ENCODE measurements at regions not wholly inside any gene's neighbourhood (a gene's known extent, or its start where the extent isn't known, plus 50 kb on each side); places are given as distances from the start of the nearest gene placed in this dataset.

- CTCF ChIA-PET, result no interaction called here
- WGBS, 2 experiments (ENCODE audit: extremely low coverage in 2 of 2, insufficient read length in 1 of 2), result no CpG with 5 or more reads among the region's 2 CpGs
- no peak for ATAC-seq (ENCODE audit: low read depth)
- intact Hi-C loops (cut with micrococcal nuclease), result no loop called here
- POLR2A ChIA-PET (ENCODE audit: unreplicated experiment), result no interaction called here
- H3K56ac ChIP-seq (ENCODE audit: extremely low read depth, insufficient read depth, low read length), result no peak overlapping the region
- H3K4me2 ChIP-seq (ENCODE audit: low read depth, low read length), result no peak overlapping the region
- no peaks in the 10 kb centered on the region for H4K20me1 ChIP-seq (ENCODE audit: insufficient read depth, low read length)
- no peak overlapping the region for H3K14ac ChIP-seq (replicated peaks; ENCODE audit: low read depth, low read length)
- H3K4ac ChIP-seq (ENCODE audit: low read depth, low read length), result no peak overlapping the region
- dilution Hi-C loops (cut with HindIII; ENCODE audit: low sequenced_read_pairs, unreplicated experiment), result no loop called here
- H4K91ac ChIP-seq (ENCODE audit: insufficient read depth, low read depth, low read length), result no peak overlapping the region
- no peak overlapping the region for H2BK5ac ChIP-seq (ENCODE audit: low read depth, low read length, poor library complexity, severe bottlenecking)
- TF ChIP-seq, protein P1, sequence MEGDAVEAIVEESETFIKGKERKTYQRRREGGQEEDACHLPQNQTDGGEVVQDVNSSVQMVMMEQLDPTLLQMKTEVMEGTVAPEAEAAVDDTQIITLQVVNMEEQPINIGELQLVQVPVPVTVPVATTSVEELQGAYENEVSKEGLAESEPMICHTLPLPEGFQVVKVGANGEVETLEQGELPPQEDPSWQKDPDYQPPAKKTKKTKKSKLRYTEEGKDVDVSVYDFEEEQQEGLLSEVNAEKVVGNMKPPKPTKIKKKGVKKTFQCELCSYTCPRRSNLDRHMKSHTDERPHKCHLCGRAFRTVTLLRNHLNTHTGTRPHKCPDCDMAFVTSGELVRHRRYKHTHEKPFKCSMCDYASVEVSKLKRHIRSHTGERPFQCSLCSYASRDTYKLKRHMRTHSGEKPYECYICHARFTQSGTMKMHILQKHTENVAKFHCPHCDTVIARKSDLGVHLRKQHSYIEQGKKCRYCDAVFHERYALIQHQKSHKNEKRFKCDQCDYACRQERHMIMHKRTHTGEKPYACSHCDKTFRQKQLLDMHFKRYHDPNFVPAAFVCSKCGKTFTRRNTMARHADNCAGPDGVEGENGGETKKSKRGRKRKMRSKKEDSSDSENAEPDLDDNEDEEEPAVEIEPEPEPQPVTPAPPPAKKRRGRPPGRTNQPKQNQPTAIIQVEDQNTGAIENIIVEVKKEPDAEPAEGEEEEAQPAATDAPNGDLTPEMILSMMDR (conservative IDR thresholded peaks at IDR 0.05; ENCODE audit: low read depth, low read length), result no peak
- TF ChIP-seq, protein P2, sequence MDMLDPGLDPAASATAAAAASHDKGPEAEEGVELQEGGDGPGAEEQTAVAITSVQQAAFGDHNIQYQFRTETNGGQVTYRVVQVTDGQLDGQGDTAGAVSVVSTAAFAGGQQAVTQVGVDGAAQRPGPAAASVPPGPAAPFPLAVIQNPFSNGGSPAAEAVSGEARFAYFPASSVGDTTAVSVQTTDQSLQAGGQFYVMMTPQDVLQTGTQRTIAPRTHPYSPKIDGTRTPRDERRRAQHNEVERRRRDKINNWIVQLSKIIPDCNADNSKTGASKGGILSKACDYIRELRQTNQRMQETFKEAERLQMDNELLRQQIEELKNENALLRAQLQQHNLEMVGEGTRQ (IDR thresholded peaks at IDR 0.05; ENCODE audit: low read depth, low read length), result no peak
- TF ChIP-seq RFX5 (IDR thresholded peaks at IDR 0.05; ENCODE audit: low read depth, low read length), result no peak
- no peak for TF ChIP-seq BHLHE40 (IDR thresholded peaks at IDR 0.05; ENCODE audit: low read depth, low read length)
- TF ChIP-seq MAZ (IDR thresholded peaks at IDR 0.05; ENCODE audit: borderline replicate concordance, low read depth, low read length), result no peak
- TF ChIP-seq RCOR1 (IDR thresholded peaks at IDR 0.05; ENCODE audit: insufficient replicate concordance, low read length), result no peak
- no peak for TF ChIP-seq POLR2A (IDR thresholded peaks at IDR 0.05; ENCODE audit: low read depth, low read length)
- no peak for TF ChIP-seq MXI1 (IDR thresholded peaks at IDR 0.05; ENCODE audit: borderline replicate concordance, low read depth, low read length)
- no peak for TF ChIP-seq MAFK (IDR thresholded peaks at IDR 0.05; ENCODE audit: low read depth, low read length)
- TF ChIP-seq, protein P3, sequence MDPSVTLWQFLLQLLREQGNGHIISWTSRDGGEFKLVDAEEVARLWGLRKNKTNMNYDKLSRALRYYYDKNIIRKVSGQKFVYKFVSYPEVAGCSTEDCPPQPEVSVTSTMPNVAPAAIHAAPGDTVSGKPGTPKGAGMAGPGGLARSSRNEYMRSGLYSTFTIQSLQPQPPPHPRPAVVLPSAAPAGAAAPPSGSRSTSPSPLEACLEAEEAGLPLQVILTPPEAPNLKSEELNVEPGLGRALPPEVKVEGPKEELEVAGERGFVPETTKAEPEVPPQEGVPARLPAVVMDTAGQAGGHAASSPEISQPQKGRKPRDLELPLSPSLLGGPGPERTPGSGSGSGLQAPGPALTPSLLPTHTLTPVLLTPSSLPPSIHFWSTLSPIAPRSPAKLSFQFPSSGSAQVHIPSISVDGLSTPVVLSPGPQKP (IDR thresholded peaks at IDR 0.05; ENCODE audit: borderline replicate concordance, low read depth, low read length), result no peak
- no peak for TF ChIP-seq FOS (IDR thresholded peaks at IDR 0.05; ENCODE audit: low read depth, low read length)
- no peak for TF ChIP-seq SMC3 (IDR thresholded peaks at IDR 0.05; ENCODE audit: low read depth, low read length)
- no peak for TF ChIP-seq RAD21 (IDR thresholded peaks at IDR 0.05; ENCODE audit: low read length)
- H3K23ac ChIP-seq (ENCODE audit: low read depth, low read length), result no peak overlapping the region
- H3K9me3 ChIP-seq (ENCODE audit: control insufficient read depth, insufficient read depth, low read length), result peaks cover 2% of the 10 kb centered on the region; the same call in 1 of the 2 replicates
- H2BK15ac ChIP-seq (ENCODE audit: low read depth, low read length), result no peak overlapping the region
- no peak overlapping the region for H2BK120ac ChIP-seq (ENCODE audit: low read depth, low read length)
- no peaks in the 10 kb centered on the region for H3K4me1 ChIP-seq (ENCODE audit: control insufficient read depth, insufficient read depth, low read length)
- no peak overlapping the region for H2AK5ac ChIP-seq (ENCODE audit: low read depth, low read length)
- no peak overlapping the region for H3K27ac ChIP-seq (ENCODE audit: insufficient read depth, low read length)
- H2BK20ac ChIP-seq (ENCODE audit: low read depth, low read length), result no peak overlapping the region
- no peaks in the 10 kb centered on the region for H3K27me3 ChIP-seq (ENCODE audit: control insufficient read depth, insufficient read depth, low read length)
- no peak overlapping the region for H3K4me3 ChIP-seq (ENCODE audit: insufficient read depth, low read depth, low read length)
- H3K79me1 ChIP-seq (ENCODE audit: low read depth in 1 of 2, low read length in 2 of 2), result no peaks in the 10 kb centered on the region
- no peak for DNase-seq
- H2AK9ac ChIP-seq (replicated peaks; ENCODE audit: low read depth, low read length, poor library complexity), result no peak overlapping the region
- H4K5ac ChIP-seq (ENCODE audit: low read depth, low read length), result no peak overlapping the region
- no peak overlapping the region for H2AFZ ChIP-seq (replicated peaks; ENCODE audit: low read length, poor library complexity)
- H4K8ac ChIP-seq (ENCODE audit: low read depth in 2 of 2, low read length in 2 of 2), result no peak overlapping the region
- H3K18ac ChIP-seq (ENCODE audit: low read depth, low read length), result no peak overlapping the region
- H3K36me3 ChIP-seq (ENCODE audit: control insufficient read depth, insufficient read depth, low read length), result no peaks in the 10 kb centered on the region
- BruUV-seq (replicated peaks), result no TSS peak
- in situ Hi-C loops (cut with MboI; ENCODE audit: low sequenced_read_pairs), result no loop called here
- no peak overlapping the region for H3K9ac ChIP-seq (ENCODE audit: low read depth, low read length)
- H3K9me1 ChIP-seq (ENCODE audit: insufficient read depth, low read length), result no peaks in the 10 kb centered on the region
These were observed 787.9 kb upstream of the MAN1A1 start for GRCh38 chr6:120137492-120137891.

All from IMR-90 (cell line).